Stomach (tissue), 8 donors: ENCODE measurements at regions not wholly inside any gene's neighbourhood (a gene's known extent, or its start where the extent isn't known, plus 50 kb on each side); places are given as distances from the start of the nearest gene placed in this dataset.
A peak's percentile ranks its signal among the peaks of the same experiment; 100 is the strongest.

ENCODE experiments used
- DNase-seq, 2 donors: peaks; one replicate each; pipeline versions ENCODE4 v3.0.0 to v3.0.0-alpha.2; 2013 to 2019
- H3K27ac ChIP-seq, 5 donors: fragments of 200-600 bp in 4 of 5; sonication (generic) in 4 of 5; one replicate each; pipeline ENCODE4 v1.5.1; 2013 to 2019; ENCODE audit warnings: mild to moderate bottlenecking in 1 of 5, moderate library complexity in 1 of 5
- H3K27me3 ChIP-seq, 3 donors: fragments of 200-600 bp; sonication (generic); one replicate each; pipeline ENCODE4 v1.5.1; 2017 to 2019; ENCODE audit warnings: mixed run types in 1 of 3
- H3K36me3 ChIP-seq, 4 donors: fragments of 200-600 bp; sonication (generic); 1 replicate in 3 of 4; 2 replicates in 1 of 4; pipeline ENCODE4 v1.5.1; 2016 to 2019
- H3K4me1 ChIP-seq, 4 donors: fragments of 200-600 bp; sonication (generic); one replicate each; pipeline ENCODE4 v1.5.1; 2016 to 2019
- H3K4me3 ChIP-seq, 4 donors: fragments of 200-600 bp; sonication (generic) in 3 of 4; one replicate each; pipeline ENCODE4 v1.5.1; 2016 to 2019; ENCODE audit warnings: mild to moderate bottlenecking in 1 of 4
- H3K9me3 ChIP-seq, 4 donors: fragments of 200-600 bp; sonication (generic); one replicate each; pipeline ENCODE4 v1.5.1; 2016 to 2019
- EP300 ChIP-seq: sonication (generic); formaldehyde crosslinking; IDR thresholded peaks from one replicate; pipeline ENCODE4 v1.6.1; 2017; ENCODE audit warnings: antibody characterized with exemption
- POLR2A ChIP-seq, 4 donors: fragments of 450-650 bp; IDR thresholded peaks; one replicate each; pipeline ENCODE4 v1.6.1; 2016; ENCODE audit warnings: antibody characterized with exemption in 4 of 4, control low read depth in 2 of 4, mild to moderate bottlenecking in 1 of 4, moderate library complexity in 1 of 4
- POLR2AphosphoS5 ChIP-seq, 3 donors: sonication (generic); formaldehyde crosslinking; IDR thresholded peaks; one replicate each; pipeline ENCODE4 v1.6.1; 2016; ENCODE audit warnings: antibody characterized with exemption in 3 of 3
- WGBS, 5 donors: extraction: QIAGEN DNeasy Blood & Tissue Kit in 3 of 5; methylation state at CpG; one replicate each; pipeline versions ENCODE4 v1.1.5 to v1.1.7; 2013 to 2018; 5-methylcytosine and 5-hydroxymethylcytosine counted together
- intact Hi-C: fragments of 100-400 bp; cut with DNase I; formaldehyde crosslinking; loops from one replicate; pipeline ENCODE4 v1.15.1; 2023; ENCODE audit warnings: low total_unique reads
- TF ChIP-seq, protein P1 (sequence below), 7 experiments: fragments of 450-650 bp in 4 of 7; fragments of 200-600 bp in 3 of 7; sonication (generic) in 3 of 7; IDR thresholded peaks; one replicate each; pipeline ENCODE4 v1.5.1; 2016 to 2019; ENCODE audit warnings: antibody characterized with exemption in 7 of 7, control low read depth in 2 of 7, mild to moderate bottlenecking in 1 of 7
- donor health status: healthy with polysubstance abuse.
- donor health status: Bipolar disorder and iron deficiency.
- donor health status: healthy.

DNA sequence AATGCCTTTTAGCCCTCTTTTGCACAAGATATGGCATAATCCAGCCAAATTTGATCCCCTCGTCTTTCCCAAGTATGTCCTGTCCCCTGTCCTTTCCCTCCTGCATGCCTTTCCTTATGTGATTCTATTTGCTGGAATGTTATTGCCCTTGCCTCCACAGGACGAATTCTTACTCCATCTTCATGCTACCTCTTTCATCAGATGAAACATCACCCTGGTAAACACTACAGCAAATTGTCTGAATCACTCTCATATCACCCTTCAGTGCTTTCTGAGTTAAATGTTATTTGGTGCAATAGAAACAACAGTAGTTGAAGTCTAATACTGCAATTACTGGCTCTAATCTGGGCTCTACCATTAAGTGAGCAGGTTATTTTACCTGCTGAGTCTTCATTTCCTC is 52.2 kb upstream of the FAT1 start:
- DNase-seq: no peak
- TF ChIP-seq POLR2AphosphoS5 (IDR thresholded peaks at IDR 0.05) (no peak), EP300 (no peak)
- WGBS, 5 donors: 63 to 87% (median 73%) methylated on average over 2 of the region's 2 CpGs
- Histone ChIP-seq H3K9me3 (no peaks in the 10 kb centered on the region), H3K27me3 (no peaks in the 10 kb centered on the region), H3K36me3 (no peaks in the 10 kb centered on the region), H3K4me3 (no peak overlapping the region), H3K27ac (no peak overlapping the region), H3K4me1 (no peaks in the 10 kb centered on the region)
- intact Hi-C loops: no loop called here

DNA sequence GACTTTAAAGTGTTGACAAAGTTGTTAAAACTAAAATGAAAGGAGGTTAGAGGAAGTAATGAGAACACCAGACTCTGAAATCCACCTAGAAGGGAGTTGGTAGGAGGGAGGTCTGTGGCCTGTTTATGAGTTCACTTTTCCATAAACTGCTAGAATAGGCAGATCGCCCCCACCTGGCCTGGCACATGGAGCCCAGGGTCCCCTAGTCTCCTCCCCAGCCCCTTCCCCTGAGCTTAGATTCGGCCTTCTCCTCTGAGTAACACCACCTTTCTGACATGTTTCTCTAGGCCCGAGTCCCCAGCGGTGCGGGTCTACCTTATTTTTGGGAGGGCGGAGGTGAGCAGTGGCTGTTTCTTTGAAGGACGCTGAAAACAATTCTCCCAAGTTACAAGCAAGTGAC is 54.5 kb upstream of the FAT1 start:
- H3K27ac ChIP-seq: no peak overlapping the region
- no peaks in the 10 kb centered on the region for H3K27me3 ChIP-seq
- TF ChIP-seq POLR2AphosphoS5 (IDR thresholded peaks at IDR 0.05) (no peak), EP300 (no peak), POLR2A (IDR thresholded peaks at IDR 0.05) (no peak)
- TF ChIP-seq, protein P1, sequence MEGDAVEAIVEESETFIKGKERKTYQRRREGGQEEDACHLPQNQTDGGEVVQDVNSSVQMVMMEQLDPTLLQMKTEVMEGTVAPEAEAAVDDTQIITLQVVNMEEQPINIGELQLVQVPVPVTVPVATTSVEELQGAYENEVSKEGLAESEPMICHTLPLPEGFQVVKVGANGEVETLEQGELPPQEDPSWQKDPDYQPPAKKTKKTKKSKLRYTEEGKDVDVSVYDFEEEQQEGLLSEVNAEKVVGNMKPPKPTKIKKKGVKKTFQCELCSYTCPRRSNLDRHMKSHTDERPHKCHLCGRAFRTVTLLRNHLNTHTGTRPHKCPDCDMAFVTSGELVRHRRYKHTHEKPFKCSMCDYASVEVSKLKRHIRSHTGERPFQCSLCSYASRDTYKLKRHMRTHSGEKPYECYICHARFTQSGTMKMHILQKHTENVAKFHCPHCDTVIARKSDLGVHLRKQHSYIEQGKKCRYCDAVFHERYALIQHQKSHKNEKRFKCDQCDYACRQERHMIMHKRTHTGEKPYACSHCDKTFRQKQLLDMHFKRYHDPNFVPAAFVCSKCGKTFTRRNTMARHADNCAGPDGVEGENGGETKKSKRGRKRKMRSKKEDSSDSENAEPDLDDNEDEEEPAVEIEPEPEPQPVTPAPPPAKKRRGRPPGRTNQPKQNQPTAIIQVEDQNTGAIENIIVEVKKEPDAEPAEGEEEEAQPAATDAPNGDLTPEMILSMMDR (IDR thresholded peaks at IDR 0.05): no peak
- H3K9me3 ChIP-seq: no peaks in the 10 kb centered on the region
- no peak for DNase-seq
- H3K36me3 ChIP-seq: no peaks in the 10 kb centered on the region
- intact Hi-C loops: no loop called here
- H3K4me1 ChIP-seq: no peaks in the 10 kb centered on the region
- H3K4me3 ChIP-seq: no peak overlapping the region
- WGBS, 5 donors: 91 to 95% (median 94%) methylated on average over 7 of the region's 7 CpGs

DNA sequence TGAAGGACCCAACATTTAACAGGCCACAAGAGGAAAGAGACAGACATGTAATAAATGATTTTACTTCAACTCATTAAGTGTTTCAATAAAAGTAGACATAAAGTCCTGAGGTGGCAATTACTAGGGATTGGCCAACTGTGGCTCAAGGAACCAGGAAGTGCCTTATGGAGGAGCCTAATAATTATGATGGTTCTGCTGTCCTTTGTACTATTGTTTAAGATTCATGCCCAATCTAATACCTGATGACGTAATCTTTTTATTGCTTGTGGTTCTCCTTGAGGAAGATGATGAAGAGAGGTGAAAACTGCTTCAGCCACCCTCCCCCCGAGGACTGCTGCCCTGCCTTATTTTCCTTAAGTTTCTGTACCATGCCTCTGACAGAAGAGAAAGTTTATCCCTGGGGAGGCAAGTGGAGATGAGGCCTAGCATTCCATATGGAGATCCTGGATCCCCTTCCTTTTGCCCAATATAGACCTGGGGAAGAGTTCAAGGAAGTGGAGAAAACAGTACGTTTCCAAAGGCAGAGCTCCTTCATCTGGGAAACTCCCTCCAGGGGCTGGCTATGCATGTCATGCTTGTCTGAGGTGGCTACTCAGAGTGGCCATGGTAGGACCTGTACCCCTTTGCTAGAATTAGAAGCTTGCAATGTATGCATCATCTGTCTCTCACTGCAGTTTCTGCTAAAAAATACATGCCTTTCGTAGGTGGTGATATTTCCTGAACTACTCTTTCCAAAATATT is 56.8 kb upstream of the FAT1 start:
- H3K4me1 ChIP-seq: no peaks in the 10 kb centered on the region
- no peak overlapping the region for H3K4me3 ChIP-seq
- 28 to 67% (median 41%) methylated on average over 4 of the region's 4 CpGs for WGBS, 5 donors
- TF ChIP-seq, protein P1 (IDR thresholded peaks at IDR 0.05): no peak
- no peak for TF ChIP-seq POLR2A (IDR thresholded peaks at IDR 0.05)
- no peak for TF ChIP-seq POLR2AphosphoS5 (IDR thresholded peaks at IDR 0.05)
- TF ChIP-seq EP300: no peak
- intact Hi-C loops: no loop called here
- H3K27ac ChIP-seq: no peak overlapping the region
- H3K36me3 ChIP-seq: no peaks in the 10 kb centered on the region
- no peaks in the 10 kb centered on the region for H3K9me3 ChIP-seq
- no peak for DNase-seq
- no peaks in the 10 kb centered on the region for H3K27me3 ChIP-seq

DNA sequence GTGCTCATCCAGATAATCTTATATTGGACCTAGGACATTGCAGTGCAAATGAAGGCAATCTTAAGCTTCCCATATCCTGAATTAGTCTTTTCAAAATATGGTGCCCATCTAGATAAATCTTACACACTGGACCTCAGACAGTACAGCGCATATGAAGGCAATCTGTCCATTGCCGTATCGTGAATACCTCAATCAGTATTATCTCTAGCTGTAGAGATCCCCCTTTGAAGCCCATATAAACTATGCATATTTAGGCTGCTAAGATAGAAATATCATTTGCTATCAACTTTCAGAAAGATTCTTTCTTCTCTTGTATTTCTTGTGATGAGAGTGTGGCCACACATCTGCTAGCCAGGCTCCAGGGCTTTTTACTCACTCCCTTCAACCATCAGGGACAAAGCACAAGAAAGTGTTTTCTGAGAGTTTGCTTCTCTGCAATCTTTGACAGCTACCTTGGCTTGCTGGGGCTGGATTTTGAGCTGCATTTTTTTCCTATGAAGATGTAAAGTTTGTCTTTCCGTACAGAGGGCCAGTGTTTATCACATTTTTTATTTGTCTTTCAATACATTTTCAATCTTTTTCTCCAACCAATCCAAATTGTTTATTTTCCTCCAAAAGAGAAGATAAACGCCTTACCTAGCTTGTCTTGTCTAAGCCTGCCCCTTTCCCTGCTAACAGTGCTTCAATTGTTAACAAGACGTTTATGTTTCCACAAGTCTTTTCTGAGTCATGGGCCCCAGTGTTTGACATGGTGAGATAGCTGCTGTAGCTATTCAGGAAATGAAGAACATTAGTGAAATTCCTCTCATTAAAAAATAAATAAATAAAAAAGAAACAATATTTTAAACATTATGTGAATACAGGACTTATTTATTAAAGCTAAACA is 57.6 kb upstream of the FAT1 start:
- H3K36me3 ChIP-seq: no peaks in the 10 kb centered on the region
- DNase-seq: peak in 1 of 2 donors; percentile 60
- no peaks in the 10 kb centered on the region for H3K4me1 ChIP-seq
- 41 to 60% (median 54%) methylated on average over 6 of the region's 6 CpGs for WGBS, 5 donors
- intact Hi-C loops: no loop called here
- H3K4me3 ChIP-seq: no peak overlapping the region
- TF ChIP-seq POLR2A (IDR thresholded peaks at IDR 0.05) (no peak), EP300 (no peak), POLR2AphosphoS5 (IDR thresholded peaks at IDR 0.05) (no peak)
- TF ChIP-seq, protein P1 (IDR thresholded peaks at IDR 0.05): no peak
- H3K27ac ChIP-seq: no peak overlapping the region
- H3K27me3 ChIP-seq: no peaks in the 10 kb centered on the region
- no peaks in the 10 kb centered on the region for H3K9me3 ChIP-seq
